ENCODE measurements at regions not wholly inside any gene's neighbourhood (a gene's known extent, or its start where the extent isn't known, plus 50 kb on each side); places are given as distances from the start of the nearest gene placed in this dataset.
"Not testable (repeated sequence)": the region's sequence is repeated elsewhere in the genome, so short reads cannot be mapped to it uniquely, and the experiment has no call there.

DNA sequence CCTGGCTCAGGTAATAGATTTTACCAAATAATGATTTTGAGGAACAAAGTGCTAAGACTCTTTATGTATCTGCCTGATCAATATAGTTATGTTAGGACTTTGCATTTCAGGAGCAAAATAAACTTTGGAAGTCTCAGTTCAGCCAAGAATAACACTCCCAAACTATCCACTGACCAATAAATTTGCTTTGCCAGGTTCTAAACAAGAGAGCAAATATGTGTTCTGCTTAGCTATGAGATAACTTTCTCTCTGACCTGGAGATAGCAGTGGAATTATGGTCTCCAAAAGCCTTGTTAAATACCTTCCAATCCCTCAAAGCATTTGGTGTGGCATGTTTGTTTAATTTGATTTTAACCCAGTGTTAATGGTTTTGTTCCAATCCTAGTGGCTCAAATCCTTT, 1541.1 kb downstream of the FAM181B start:
- no peaks in the 10 kb centered on the region for H3K9me3 ChIP-seq (ENCODE audit: low read length)
- TF ChIP-seq, protein P1, sequence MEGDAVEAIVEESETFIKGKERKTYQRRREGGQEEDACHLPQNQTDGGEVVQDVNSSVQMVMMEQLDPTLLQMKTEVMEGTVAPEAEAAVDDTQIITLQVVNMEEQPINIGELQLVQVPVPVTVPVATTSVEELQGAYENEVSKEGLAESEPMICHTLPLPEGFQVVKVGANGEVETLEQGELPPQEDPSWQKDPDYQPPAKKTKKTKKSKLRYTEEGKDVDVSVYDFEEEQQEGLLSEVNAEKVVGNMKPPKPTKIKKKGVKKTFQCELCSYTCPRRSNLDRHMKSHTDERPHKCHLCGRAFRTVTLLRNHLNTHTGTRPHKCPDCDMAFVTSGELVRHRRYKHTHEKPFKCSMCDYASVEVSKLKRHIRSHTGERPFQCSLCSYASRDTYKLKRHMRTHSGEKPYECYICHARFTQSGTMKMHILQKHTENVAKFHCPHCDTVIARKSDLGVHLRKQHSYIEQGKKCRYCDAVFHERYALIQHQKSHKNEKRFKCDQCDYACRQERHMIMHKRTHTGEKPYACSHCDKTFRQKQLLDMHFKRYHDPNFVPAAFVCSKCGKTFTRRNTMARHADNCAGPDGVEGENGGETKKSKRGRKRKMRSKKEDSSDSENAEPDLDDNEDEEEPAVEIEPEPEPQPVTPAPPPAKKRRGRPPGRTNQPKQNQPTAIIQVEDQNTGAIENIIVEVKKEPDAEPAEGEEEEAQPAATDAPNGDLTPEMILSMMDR (conservative IDR thresholded peaks at IDR 0.05; ENCODE audit: low read length) = no peak
- no peak for TF ChIP-seq EZH2phosphoT487 (IDR thresholded peaks at IDR 0.05; ENCODE audit: borderline replicate concordance, low read depth, low read length)
- no TSS peak for BruUV-seq (replicated peaks)
- no peak overlapping the region for H3K4me2 ChIP-seq (ENCODE audit: low read length)
- DNase-seq (ENCODE audit: low spot score) = no peak
- H2AFZ ChIP-seq (ENCODE audit: low read length) = no peak overlapping the region
- H3K79me2 ChIP-seq (ENCODE audit: insufficient read depth, low read depth, low read length) = no peaks in the 10 kb centered on the region
- no peaks in the 10 kb centered on the region for H3K4me1 ChIP-seq (ENCODE audit: insufficient read depth, low read length, poor library complexity, severe bottlenecking)
- CTCF ChIA-PET (ENCODE audit: unreplicated experiment) = no interaction called here
- no peaks in the 10 kb centered on the region for H4K20me1 ChIP-seq (ENCODE audit: insufficient read depth, low read length)
- H3K4me3 ChIP-seq (ENCODE audit: low read depth, low read length, poor library complexity, severe bottlenecking) = no peak overlapping the region
- no peaks in the 10 kb centered on the region for H3K9me2 ChIP-seq (ENCODE audit: insufficient read depth, low read length)
- intact Hi-C loops (cut with micrococcal nuclease; ENCODE audit: unreplicated experiment) = no loop called here
- no peak overlapping the region for H3K27ac ChIP-seq (ENCODE audit: low read depth, low read length, poor library complexity, severe bottlenecking)
- POLR2A ChIA-PET = no interaction called here
- no peaks in the 10 kb centered on the region for H3K36me3 ChIP-seq (ENCODE audit: insufficient read depth, low read length)

DNA sequence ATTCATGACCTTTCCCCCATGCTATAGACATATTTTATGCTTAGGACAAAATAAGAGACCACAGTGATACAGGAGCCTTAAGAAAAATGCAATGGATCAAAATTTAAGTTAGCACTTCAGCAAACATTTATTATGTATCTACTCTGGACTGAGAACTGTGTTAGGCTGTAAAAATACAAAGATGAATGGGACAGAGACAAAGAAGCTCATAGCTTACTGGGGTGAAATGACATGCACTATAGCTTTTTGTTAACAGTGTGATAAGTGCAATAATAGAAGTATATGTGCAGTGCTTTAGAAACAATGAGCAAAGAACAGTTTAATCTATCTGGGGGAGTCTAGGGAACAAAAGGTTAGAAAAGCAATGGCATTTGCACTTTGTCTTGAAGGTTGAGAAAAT, 1543.1 kb downstream of the FAM181B start:
- DNase-seq (ENCODE audit: low spot score) = no peak
- Histone ChIP-seq H3K9me3 (ENCODE audit: low read length) (no peaks in the 10 kb centered on the region), H3K79me2 (ENCODE audit: insufficient read depth, low read depth, low read length) (no peaks in the 10 kb centered on the region), H2AFZ (ENCODE audit: low read length) (no peak overlapping the region), H3K36me3 (ENCODE audit: insufficient read depth, low read length) (no peaks in the 10 kb centered on the region), H3K4me1 (ENCODE audit: insufficient read depth, low read length, poor library complexity, severe bottlenecking) (no peaks in the 10 kb centered on the region), H4K20me1 (ENCODE audit: insufficient read depth, low read length) (no peaks in the 10 kb centered on the region), H3K27ac (ENCODE audit: low read depth, low read length, poor library complexity, severe bottlenecking) (no peak overlapping the region), H3K9me2 (ENCODE audit: insufficient read depth, low read length) (no peaks in the 10 kb centered on the region), H3K4me2 (ENCODE audit: low read length) (no peak overlapping the region), H3K4me3 (ENCODE audit: low read depth, low read length, poor library complexity, severe bottlenecking) (no peak overlapping the region)
- TF ChIP-seq EZH2phosphoT487 (IDR thresholded peaks at IDR 0.05; ENCODE audit: borderline replicate concordance, low read depth, low read length) = no peak
- TF ChIP-seq, protein P1 (conservative IDR thresholded peaks at IDR 0.05; ENCODE audit: low read length) = no peak
- ChIA-PET CTCF (ENCODE audit: unreplicated experiment) (no interaction called here), POLR2A (no interaction called here)
- intact Hi-C loops (cut with micrococcal nuclease; ENCODE audit: unreplicated experiment) = no loop called here
- BruUV-seq (replicated peaks) = no TSS peak

DNA sequence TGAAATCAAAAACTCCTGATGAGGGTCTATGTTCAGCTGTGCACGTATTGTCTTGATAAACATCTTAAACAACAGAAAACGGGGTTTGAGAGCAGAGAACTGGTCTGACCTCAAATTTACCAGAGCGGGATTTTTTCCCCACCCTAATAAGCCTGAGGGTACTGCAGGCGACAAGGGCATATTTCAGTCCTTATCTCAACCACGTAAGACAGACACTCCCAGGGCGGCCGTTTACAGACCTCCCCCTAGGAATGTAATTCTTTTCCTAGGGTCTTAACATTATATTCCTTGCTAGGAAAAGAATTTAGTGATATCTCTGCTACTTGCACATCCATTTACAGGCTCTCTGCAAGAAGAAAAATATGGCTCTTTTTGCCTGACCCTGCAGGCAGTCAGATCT, 1546.6 kb downstream of the FAM181B start:
- H4K20me1 ChIP-seq (ENCODE audit: insufficient read depth, low read length); H3K4me1 ChIP-seq (ENCODE audit: insufficient read depth, low read length, poor library complexity, severe bottlenecking); H2AFZ ChIP-seq (ENCODE audit: low read length); H3K4me3 ChIP-seq (ENCODE audit: low read depth, low read length, poor library complexity, severe bottlenecking); H3K27ac ChIP-seq (ENCODE audit: low read depth, low read length, poor library complexity, severe bottlenecking); H3K4me2 ChIP-seq (ENCODE audit: low read length); H3K9me3 ChIP-seq (ENCODE audit: low read length); POLR2A ChIA-PET; H3K9me2 ChIP-seq (ENCODE audit: insufficient read depth, low read length); intact Hi-C loops (cut with micrococcal nuclease; ENCODE audit: unreplicated experiment); BruUV-seq (replicated peaks); H3K79me2 ChIP-seq (ENCODE audit: insufficient read depth, low read depth, low read length); CTCF ChIA-PET (ENCODE audit: unreplicated experiment); H3K36me3 ChIP-seq (ENCODE audit: insufficient read depth, low read length); DNase-seq (ENCODE audit: low spot score): not testable (repeated sequence)
